ENCODE measurements at regions not wholly inside any gene's neighbourhood (a gene's known extent, or its start where the extent isn't known, plus 50 kb on each side); places are given as distances from the start of the nearest gene placed in this dataset.

GRCh38 chr15:31456354-31457060 is 129.9 kb downstream of the KLF13 start:
- DNase-seq (ENCODE audit: low read depth) = no peak

DNA sequence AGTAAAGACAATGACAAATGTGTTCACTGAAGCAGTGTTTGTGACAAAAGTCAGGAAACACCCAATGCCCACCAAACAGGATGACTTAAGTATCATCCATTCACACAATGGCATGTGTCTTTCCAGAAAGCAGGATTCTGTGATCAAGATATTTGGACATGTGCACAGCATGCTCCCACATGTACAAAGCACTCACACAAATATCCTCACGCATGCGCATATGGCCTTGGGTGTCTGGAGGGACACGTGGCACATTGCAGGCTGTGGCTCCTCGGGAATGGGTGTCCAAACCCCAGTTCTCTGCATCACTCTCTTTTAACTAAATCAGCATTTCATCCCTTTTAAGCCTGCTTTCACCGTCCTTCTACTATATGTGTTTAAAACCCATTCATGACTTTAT is 130.5 kb downstream of the KLF13 start:
- DNase-seq (ENCODE audit: low read depth) = no peak

DNA sequence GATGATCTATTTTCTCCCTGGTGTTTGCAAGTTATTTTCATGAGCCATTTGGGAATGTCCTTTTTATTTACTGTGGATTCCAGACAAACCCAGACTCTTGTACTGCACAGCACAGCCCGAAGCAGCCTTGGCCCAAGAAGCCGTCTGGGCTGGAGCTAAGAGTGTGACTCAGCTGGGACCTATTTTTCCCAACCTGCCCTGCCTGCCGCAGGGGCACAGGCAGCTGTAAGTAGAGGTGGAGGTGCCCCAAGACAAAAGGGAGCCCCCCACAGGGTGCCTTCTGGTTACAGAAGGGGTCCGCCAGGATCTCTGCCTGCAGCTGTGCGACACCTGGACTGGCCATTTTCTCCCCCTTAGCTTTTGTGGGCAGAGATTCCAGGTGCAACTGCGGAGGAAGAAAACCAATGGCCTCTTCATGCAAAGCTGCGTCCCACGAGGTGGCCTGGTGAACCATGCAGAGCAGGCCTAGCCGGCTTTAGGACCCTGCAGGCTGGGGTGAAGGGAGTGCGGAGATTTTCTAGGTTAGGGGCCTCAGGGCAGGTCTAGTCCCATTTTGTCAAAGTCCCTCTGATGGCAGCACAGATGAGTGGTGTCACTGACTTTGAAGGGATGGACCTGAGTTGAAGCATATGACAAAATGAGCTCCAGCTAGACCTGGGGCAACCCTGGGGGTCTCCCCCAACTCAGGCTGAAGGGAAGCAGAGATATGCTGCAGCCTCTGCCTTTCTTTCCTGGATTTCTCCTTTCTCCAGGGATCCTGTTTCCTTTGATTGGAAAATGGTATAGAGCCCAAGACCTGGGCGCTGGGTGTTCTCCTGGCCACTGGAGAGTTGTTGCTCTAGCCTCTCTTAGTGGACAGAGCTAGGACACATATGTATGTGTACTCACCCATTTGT is 131.2 kb downstream of the KLF13 start:
- no peak for DNase-seq (ENCODE audit: low read depth)

- DNase-seq (ENCODE audit: low read depth) = no peak
Observed at GRCh38 chr15:31458596-31459399, 132.2 kb downstream of the KLF13 start.

DNA sequence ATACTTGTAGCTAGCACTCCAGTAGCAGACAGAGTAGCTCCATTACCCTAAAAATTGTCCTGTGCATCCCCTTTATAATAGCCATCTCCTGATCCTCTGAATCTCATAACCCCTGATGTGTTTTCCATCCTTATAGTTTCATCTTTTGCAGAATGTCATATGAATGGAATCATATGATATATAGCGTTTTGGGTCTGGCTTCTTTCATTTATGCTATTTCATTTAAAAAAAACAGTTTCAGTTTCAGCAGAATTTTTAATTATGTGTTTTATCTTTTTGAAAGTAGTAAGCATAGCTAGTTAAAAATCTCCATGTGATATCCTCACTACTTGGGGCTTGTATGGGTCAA is 132.7 kb downstream of the KLF13 start:
- no peak for DNase-seq (ENCODE audit: low read depth)

DNA sequence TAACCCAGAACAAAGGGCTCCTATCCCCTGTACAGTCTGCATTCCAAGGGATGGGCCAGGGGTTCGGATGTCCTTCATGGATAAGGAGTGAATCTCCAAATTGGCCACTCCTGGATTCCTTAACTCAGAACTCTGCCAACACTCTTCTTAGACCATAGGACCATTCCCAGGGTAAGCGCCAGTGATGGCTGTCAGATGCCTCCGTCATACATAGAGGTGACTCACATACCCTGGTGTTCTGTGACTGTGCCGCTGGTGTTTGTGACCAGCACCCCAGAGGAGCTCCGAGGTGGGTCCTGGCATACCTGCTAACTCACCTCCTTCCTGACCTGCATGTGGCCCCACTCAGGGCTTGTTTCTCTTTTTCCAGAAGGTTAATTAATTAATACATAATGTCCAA is 134.7 kb downstream of the KLF13 start:
- no peak for DNase-seq (ENCODE audit: low read depth)

- no peak for DNase-seq (ENCODE audit: low read depth)
Observed at GRCh38 chr15:31461911-31462480, 135.4 kb downstream of the KLF13 start.

DNA sequence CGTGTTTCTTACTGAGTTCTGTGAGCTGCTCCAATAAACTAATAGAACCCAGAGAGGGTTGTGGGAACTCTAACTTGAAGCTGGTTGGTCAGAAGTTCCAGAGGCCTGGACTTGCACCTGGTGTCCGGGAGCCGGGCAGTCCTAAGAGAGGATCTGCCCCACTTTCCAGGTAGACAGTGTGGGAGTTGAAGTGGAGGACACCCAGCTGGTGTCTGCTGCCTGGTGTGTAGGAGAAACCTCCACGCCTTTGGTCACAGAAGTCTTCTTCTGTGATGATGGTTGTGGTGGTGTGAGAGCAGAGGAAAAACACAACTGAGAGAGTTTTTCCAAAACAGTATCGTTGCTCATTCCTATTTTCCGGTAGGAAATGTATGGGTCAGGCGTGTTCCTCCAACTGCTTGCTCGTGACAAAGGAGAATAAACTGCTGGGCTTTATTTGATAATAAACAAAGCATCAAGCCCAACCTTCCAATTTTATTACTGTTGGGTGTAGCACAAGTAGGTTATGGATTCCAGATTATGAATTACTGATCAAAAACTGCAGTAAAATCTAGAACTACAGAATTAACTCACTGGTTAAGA is 137.0 kb downstream of the KLF13 start:
- DNase-seq (ENCODE audit: low read depth) = no peak

- no peak for DNase-seq (ENCODE audit: low read depth)
Observed at GRCh38 chr15:31464216-31465082, 137.8 kb downstream of the KLF13 start.

- no peak for DNase-seq (ENCODE audit: low read depth)
Observed at GRCh38 chr15:31465083-31465955, 138.7 kb downstream of the KLF13 start.

DNA sequence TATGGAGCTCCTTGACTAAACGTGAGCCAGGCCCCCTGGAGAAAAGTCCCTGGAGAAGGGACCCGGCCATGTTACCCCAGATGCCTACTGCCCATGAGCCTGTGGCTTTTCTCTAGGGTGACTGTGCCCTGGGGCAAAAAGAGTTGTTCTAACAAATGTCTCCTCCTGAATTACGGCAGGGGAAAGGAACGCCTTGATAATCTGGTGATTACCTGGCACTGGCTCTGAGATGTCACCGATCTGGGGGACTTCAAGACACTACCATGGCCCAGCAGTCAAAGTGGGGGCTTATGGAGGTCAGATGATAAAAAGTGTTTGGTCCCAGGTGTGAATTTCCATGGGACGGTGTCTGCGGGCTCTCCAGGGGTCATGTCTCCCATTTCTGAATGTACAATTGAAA is 140.7 kb downstream of the KLF13 start:
- DNase-seq (ENCODE audit: low read depth) = no peak

- no peak for DNase-seq (ENCODE audit: low read depth)
Observed at GRCh38 chr15:31468911-31469785, 142.5 kb downstream of the KLF13 start.

- no peak for DNase-seq (ENCODE audit: low read depth)
Observed at GRCh38 chr15:31469786-31470525, 143.3 kb downstream of the KLF13 start.

DNA sequence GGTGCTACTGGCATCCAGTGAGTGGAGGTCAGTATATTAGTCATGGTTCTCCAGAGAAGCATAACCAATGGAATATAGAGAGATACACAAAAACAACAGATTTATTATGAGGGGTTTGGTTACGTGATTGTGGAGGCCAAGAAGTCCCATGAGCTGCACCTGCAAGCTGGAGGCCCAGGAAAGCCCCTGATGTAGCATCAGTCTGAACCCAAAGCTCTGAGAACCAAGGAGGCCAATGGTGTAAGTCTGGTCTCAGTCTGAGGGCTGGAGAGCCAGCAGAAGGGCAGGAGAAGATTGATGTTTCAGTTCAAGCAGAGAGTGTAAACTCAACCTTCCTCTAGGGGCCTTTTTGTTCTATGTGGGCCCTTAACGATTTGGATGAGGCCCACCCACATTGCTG is 144.1 kb downstream of the KLF13 start:
- DNase-seq (ENCODE audit: low read depth) = no peak

DNA sequence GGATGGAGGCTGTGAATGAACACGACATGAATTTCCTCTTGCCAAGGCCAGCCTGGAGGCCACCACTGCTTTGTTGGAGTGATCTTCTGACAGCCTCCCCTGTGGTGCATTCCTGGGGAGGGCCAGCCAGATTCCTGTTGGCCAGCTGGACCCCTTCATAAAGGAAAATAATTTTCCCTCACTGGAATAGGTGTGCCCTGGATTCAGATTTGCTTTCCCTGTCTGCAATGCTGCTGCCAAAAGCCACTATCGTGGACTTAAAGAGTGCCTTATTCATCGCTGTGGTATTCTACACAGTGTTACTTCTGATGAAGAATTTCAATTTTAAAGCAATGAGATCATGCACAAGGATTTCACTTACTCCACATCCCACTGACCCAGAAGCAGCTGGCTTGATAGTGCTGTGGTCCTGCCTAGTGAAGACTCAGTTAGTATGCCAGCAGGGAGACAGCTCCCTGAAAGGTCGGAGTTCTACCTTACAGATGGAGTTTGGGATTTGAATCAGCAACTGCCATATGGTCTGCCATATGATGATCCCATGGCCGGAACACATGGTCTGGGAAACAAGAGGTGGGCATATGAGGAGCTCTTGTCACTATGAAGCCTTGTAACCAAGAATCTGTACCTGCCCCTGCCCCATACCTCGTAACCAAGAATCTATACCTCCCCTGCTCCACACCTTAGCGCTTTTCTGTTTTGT is 145.2 kb downstream of the KLF13 start:
- no peak for DNase-seq (ENCODE audit: low read depth)

- DNase-seq (ENCODE audit: low read depth) = peak; percentile 17
Observed at GRCh38 chr15:31472636-31473384, 146.2 kb downstream of the KLF13 start.

Data from activated T-cell treated with anti-CD3 and anti-CD28 coated beads for 1 hour (primary cell).